ENCODE measurements at regions not wholly inside any gene's neighbourhood (a gene's known extent, or its start where the extent isn't known, plus 50 kb on each side); places are given as distances from the start of the nearest gene placed in this dataset.

GRCh38 chr14:61110316-61111082 lies 129.5 kb downstream of the SLC38A6 start:
- no peak for TF ChIP-seq POLR2A (IDR thresholded peaks at IDR 0.05)
- TF ChIP-seq, protein P1, sequence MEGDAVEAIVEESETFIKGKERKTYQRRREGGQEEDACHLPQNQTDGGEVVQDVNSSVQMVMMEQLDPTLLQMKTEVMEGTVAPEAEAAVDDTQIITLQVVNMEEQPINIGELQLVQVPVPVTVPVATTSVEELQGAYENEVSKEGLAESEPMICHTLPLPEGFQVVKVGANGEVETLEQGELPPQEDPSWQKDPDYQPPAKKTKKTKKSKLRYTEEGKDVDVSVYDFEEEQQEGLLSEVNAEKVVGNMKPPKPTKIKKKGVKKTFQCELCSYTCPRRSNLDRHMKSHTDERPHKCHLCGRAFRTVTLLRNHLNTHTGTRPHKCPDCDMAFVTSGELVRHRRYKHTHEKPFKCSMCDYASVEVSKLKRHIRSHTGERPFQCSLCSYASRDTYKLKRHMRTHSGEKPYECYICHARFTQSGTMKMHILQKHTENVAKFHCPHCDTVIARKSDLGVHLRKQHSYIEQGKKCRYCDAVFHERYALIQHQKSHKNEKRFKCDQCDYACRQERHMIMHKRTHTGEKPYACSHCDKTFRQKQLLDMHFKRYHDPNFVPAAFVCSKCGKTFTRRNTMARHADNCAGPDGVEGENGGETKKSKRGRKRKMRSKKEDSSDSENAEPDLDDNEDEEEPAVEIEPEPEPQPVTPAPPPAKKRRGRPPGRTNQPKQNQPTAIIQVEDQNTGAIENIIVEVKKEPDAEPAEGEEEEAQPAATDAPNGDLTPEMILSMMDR (IDR thresholded peaks at IDR 0.05) = no peak
